Right lobe of liver (tissue), 4 donors: ENCODE measurements at regions not wholly inside any gene's neighbourhood (a gene's known extent, or its start where the extent isn't known, plus 50 kb on each side); places are given as distances from the start of the nearest gene placed in this dataset.
"Not testable (repeated sequence)": the region's sequence is repeated elsewhere in the genome, so short reads cannot be mapped to it uniquely, and the experiment has no call there.

Experiments
- POLR2A ChIP-seq: fragments of 450-650 bp; IDR thresholded peaks from one replicate; pipeline ENCODE4 v1.6.1; 2017; ENCODE audit warnings: antibody characterized with exemption, mild to moderate bottlenecking
- TF ChIP-seq, protein P1 (sequence below), 4 donors: fragments of 200-600 bp in 3 of 4; fragments of 450-650 bp in 1 of 4; IDR thresholded peaks; one replicate each; pipeline versions ENCODE4 v1.5.1 to v1.8.0; 2016 to 2022; ENCODE audit warnings: antibody characterized with exemption in 4 of 4, mild to moderate bottlenecking in 2 of 4
- donor health status: DM: no; HTN: no; CAD: no.
- donor health status: DM: no; HTN: no; CAD: no.
- donor health status: DM: no; HTN: yes; CAD: no.

DNA sequence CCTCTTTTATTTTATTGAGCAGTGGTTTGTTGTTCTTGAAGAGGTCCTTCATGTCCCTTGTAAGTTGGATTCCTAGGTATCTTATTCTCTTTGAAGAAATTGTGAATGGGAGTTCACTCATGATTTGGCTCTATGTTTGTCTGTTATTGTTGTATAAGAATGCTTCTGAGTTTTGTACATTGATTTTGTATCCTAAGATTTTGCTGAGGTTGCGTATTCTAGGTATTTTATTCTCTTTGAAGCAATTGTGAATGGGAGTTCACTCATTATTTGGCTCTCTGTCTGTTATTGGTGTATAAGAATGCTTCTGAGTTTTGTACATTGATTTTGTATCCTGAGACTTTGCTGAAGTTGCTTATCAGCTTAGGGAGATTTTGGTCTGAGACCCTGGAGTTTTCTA is 193.5 kb upstream of the EIF1AY start:
- TF ChIP-seq, protein P1, sequence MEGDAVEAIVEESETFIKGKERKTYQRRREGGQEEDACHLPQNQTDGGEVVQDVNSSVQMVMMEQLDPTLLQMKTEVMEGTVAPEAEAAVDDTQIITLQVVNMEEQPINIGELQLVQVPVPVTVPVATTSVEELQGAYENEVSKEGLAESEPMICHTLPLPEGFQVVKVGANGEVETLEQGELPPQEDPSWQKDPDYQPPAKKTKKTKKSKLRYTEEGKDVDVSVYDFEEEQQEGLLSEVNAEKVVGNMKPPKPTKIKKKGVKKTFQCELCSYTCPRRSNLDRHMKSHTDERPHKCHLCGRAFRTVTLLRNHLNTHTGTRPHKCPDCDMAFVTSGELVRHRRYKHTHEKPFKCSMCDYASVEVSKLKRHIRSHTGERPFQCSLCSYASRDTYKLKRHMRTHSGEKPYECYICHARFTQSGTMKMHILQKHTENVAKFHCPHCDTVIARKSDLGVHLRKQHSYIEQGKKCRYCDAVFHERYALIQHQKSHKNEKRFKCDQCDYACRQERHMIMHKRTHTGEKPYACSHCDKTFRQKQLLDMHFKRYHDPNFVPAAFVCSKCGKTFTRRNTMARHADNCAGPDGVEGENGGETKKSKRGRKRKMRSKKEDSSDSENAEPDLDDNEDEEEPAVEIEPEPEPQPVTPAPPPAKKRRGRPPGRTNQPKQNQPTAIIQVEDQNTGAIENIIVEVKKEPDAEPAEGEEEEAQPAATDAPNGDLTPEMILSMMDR (IDR thresholded peaks at IDR 0.05) = not testable (repeated sequence)
- TF ChIP-seq POLR2A = not testable (repeated sequence)
